Body of pancreas (tissue), 4 donors: ENCODE measurements at regions not wholly inside any gene's neighbourhood (a gene's known extent, or its start where the extent isn't known, plus 50 kb on each side); places are given as distances from the start of the nearest gene placed in this dataset.

Experiments used
- POLR2A ChIP-seq, 3 donors: fragments of 450-650 bp; IDR thresholded peaks; one replicate each; pipeline ENCODE4 v1.6.1; 2016; ENCODE audit warnings: antibody characterized with exemption in 3 of 3, mild to moderate bottlenecking in 2 of 3
- TF ChIP-seq, protein P1 (sequence below), 7 experiments: fragments of 450-650 bp in 4 of 7; fragments of 200-600 bp in 3 of 7; sonication (generic) in 3 of 7; IDR thresholded peaks; one replicate each; pipeline ENCODE4 v1.5.1; 2016 to 2019; ENCODE audit warnings: antibody characterized with exemption in 7 of 7

DNA sequence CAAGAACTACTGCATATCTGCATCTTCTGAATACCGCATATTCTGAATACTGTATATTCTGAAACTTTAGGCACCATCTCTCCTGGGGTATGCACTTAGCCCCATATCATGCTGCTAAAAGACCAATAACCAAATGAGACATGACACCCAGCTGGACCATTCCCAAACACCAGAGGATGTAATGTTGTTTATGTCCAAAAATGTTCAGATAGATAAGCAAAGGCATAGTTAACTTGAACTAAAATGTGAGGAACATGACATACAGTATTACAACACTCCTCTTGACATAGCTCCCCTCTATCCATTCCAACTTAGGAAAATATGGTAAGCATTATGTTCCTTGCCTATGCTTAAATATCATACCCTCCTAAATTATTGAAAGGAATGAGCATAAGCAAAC is 127.3 kb downstream of the TENT5A start:
- no peak for TF ChIP-seq POLR2A (IDR thresholded peaks at IDR 0.05)
- TF ChIP-seq, protein P1, sequence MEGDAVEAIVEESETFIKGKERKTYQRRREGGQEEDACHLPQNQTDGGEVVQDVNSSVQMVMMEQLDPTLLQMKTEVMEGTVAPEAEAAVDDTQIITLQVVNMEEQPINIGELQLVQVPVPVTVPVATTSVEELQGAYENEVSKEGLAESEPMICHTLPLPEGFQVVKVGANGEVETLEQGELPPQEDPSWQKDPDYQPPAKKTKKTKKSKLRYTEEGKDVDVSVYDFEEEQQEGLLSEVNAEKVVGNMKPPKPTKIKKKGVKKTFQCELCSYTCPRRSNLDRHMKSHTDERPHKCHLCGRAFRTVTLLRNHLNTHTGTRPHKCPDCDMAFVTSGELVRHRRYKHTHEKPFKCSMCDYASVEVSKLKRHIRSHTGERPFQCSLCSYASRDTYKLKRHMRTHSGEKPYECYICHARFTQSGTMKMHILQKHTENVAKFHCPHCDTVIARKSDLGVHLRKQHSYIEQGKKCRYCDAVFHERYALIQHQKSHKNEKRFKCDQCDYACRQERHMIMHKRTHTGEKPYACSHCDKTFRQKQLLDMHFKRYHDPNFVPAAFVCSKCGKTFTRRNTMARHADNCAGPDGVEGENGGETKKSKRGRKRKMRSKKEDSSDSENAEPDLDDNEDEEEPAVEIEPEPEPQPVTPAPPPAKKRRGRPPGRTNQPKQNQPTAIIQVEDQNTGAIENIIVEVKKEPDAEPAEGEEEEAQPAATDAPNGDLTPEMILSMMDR (IDR thresholded peaks at IDR 0.05) = no peak
